Fibroblast of mammary gland (primary cell): ENCODE measurements at regions not wholly inside any gene's neighbourhood (a gene's known extent, or its start where the extent isn't known, plus 50 kb on each side); places are given as distances from the start of the nearest gene placed in this dataset.

Experiments used
- DNase-seq: peaks from one replicate; pipeline ENCODE4 v3.0.0-alpha.2; 2010; ENCODE audit warnings: low read depth
- H3K4me3 ChIP-seq: 2 replicates; pipeline ENCODE4 v1.5.1; 2011; ENCODE audit warnings: low read depth, mild to moderate bottlenecking, low read length, moderate library complexity; ENCODE audit not compliant: control insufficient read depth
- TF ChIP-seq, protein P1 (sequence below): conservative IDR thresholded peaks from 2 replicates; pipeline ENCODE4 v1.5.1; 2011; ENCODE audit warnings: low read depth, low read length, inconsistent platforms; ENCODE audit not compliant: control insufficient read depth, insufficient read depth

DNA sequence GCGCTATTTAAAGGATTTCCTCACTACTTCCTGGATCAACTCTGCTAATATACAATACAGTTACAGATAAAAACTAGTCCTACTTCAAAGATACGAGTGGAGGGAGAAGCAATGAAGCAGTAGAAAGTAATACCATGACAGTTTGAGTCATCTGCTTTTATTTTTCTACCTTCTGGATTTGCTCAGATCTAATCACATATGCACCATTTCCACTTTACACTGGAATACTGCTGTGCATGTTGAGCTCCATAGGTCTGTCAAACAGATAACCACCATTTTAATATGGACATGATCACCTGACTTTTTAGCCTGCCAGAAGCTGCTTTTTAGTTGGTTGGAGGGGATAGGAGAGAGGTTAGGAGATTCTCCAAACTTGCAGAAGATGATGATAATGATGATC lies 92.5 kb downstream of the MMUT start:
- no peak for DNase-seq
- TF ChIP-seq, protein P1, sequence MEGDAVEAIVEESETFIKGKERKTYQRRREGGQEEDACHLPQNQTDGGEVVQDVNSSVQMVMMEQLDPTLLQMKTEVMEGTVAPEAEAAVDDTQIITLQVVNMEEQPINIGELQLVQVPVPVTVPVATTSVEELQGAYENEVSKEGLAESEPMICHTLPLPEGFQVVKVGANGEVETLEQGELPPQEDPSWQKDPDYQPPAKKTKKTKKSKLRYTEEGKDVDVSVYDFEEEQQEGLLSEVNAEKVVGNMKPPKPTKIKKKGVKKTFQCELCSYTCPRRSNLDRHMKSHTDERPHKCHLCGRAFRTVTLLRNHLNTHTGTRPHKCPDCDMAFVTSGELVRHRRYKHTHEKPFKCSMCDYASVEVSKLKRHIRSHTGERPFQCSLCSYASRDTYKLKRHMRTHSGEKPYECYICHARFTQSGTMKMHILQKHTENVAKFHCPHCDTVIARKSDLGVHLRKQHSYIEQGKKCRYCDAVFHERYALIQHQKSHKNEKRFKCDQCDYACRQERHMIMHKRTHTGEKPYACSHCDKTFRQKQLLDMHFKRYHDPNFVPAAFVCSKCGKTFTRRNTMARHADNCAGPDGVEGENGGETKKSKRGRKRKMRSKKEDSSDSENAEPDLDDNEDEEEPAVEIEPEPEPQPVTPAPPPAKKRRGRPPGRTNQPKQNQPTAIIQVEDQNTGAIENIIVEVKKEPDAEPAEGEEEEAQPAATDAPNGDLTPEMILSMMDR, result no peak
- no peak overlapping the region for H3K4me3 ChIP-seq

DNA sequence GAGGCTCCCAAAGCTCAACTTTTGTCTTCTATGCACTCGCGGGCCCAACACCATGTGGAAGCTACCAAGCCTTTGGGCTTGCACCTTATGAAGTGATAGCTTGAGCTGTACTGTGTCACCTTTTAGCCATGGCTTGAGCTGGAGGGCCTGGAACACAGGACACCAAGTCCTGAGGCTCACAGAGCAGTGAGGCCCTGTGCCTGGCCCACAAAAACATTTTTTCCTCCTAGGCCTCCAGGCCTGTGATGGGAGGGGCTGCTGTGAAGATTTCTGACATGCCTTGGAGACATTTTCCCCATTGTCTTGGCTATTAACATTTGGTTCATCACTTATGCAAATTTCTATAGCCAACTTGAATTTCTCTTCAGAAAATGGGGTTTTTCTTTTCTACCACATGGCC lies 96.5 kb downstream of the MMUT start:
- TF ChIP-seq, protein P1, result no peak

DNA sequence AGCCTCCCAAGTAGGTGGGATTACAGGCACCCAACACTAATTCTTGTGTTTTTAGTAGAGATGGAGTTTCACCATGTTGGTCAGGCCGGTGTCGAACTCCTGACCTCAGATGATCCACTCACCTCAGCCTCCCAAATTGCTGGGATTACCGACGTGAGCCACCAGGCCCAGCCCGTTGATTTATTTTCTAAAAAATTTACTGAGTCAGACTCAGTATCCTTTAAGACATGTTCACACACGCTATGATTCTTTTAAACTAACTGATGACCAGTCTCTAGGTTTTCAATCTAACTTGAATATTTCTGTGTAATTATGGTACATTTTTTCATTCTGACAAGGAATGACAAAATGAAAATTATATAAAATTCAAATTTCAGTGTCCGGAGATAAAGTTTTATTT lies 114.5 kb downstream of the MMUT start:
- DNase-seq, result no peak
- H3K4me3 ChIP-seq, result no peak overlapping the region
- TF ChIP-seq, protein P1, result no peak

More for the DNA sequence above, 96.5 kb downstream of the MMUT start:
- no peak for DNase-seq
- no peak overlapping the region for H3K4me3 ChIP-seq

DNA sequence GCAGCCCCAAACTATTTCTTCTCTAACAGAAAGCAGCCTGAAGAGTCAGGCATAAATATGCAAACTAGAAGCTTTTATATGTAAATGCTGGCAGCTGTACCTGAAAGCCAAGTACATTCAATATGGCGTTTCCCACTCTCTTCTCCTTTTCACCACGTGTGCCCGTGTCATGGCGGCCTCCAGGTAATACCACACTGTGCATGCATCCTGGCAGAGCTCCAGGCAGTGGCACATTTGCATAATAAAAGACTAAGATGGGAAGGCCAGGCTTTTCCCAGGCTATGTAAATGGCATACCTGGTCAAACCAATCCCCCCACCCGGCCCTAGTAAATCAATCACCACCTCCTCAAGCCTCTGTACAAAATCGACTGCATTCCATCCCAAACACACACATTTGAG lies 120.6 kb downstream of the MMUT start:
- TF ChIP-seq, protein P1, result no peak
- no peak for DNase-seq
- H3K4me3 ChIP-seq, result no peak overlapping the region

DNA sequence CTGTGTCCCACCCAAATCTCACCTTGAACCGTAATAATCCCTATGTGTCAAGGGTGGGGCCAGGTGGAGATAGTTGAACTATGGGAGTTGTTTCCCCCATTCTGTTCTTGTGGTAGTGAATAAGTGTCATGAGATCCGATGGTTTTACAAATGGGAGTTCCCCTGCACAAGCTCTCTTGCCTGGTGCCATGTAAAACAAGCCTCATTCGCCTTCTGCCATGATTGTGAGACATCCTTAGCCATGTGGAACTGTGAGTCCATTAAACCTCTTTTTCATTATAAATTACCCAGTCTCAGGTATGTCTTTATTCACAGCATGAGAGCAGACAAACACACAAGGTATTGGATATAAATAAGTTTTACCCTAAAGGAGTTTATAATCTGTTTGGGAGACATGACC lies 121.2 kb downstream of the MMUT start:
- TF ChIP-seq, protein P1, result no peak
- no peak for DNase-seq

DNA sequence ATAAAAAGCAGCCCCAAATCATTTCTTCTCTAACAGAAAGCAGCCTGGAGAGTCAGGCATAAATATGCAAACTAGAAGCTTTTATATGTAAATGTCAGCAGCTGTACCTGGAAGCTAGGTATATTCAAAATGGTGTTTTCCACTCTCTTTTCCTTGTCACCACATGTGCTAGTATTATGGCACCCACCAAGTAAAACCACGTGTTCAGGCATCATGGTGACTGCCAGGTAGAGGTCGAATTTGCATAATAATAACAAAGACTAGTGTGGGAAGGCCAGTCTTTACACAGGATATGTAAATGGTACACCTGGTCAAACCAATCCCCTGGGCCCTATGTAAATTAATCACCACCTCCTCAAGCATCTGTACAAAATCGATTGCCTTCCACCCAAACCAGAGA lies 124.0 kb downstream of the MMUT start:
- DNase-seq, result no peak
- TF ChIP-seq, protein P1, result no peak
- no peak overlapping the region for H3K4me3 ChIP-seq

More for the DNA sequence above, 121.2 kb downstream of the MMUT start:
- no peak overlapping the region for H3K4me3 ChIP-seq

DNA sequence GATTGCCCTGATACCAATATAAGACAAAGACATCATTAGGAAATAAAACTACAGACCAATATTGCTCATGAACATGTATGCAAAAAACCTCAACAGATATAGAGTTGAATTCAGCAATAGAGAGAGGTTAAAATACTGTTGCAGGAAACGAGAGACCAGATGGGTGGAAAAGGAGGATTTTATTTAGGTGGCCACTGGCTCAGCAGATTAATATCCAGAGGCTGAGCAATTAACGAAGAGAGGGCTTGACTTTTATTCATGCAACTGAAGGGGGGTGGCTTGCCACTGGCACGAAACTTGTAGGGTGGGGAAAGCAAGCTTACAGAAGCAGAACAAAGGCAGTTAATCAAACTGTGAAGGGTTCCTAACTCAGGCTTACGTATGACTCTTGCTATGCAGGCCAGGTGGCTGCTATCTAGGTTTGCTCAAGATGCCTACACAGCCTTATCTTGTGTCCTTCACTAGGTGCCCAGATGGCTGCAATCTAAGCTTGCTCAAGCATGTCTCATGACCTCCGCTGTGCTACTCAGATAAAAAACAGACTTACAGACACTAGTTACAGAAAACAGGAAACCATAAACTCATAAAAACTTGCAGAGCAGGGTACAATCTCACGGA lies 126.4 kb downstream of the MMUT start:
- TF ChIP-seq, protein P1, result no peak
- no peak for DNase-seq
- H3K4me3 ChIP-seq, result no peak overlapping the region
